ENCODE measurements at regions not wholly inside any gene's neighbourhood (a gene's known extent, or its start where the extent isn't known, plus 50 kb on each side); places are given as distances from the start of the nearest gene placed in this dataset.

DNA sequence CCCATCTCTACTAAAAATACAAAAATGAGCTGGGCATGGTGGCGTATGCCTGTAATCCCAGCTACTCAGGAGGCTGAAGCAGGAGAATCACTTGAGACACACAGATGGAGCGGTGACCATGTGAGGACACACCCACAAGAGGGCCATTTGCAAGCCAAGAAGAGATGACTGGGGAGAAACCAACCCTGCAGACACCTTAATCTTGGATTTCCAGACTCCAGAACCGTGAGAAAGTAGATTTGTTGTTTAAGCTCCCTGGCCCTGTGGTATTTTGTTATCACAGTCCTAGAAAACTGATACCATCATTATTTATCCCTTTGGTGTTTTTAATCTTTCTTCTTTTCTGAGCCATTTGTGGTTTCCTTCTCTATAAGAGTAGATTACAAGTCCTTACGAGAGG lies 88.6 kb upstream of the ID2 start:
- no peak overlapping the region for H3K4me3 ChIP-seq (ENCODE audit: low read length)
- H2AFZ ChIP-seq (ENCODE audit: low read depth, low read length) = no peak overlapping the region
- H3F3A ChIP-seq (ENCODE audit: insufficient read depth, low read length, poor library complexity, severe bottlenecking) = no peaks in the 10 kb centered on the region
- H3K9ac ChIP-seq (ENCODE audit: low read length) = no peak overlapping the region
- H3K9me3 ChIP-seq (ENCODE audit: low read length) = no peaks in the 10 kb centered on the region
- H4K20me1 ChIP-seq (ENCODE audit: insufficient read depth) = no peaks in the 10 kb centered on the region
- H3K27ac ChIP-seq (ENCODE audit: low read length) = no peak overlapping the region
- no peaks in the 10 kb centered on the region for H3K9me2 ChIP-seq (ENCODE audit: insufficient read depth, low read length)
- H3K4me2 ChIP-seq (ENCODE audit: low read length) = no peak overlapping the region
- no peaks in the 10 kb centered on the region for H3K79me2 ChIP-seq (replicated peaks; ENCODE audit: insufficient read depth, low read length)
- no peaks in the 10 kb centered on the region for H3K27me3 ChIP-seq (ENCODE audit: insufficient read depth, low read depth, low read length)
- H3K36me3 ChIP-seq (ENCODE audit: insufficient read depth, low read length) = no peaks in the 10 kb centered on the region
- TF ChIP-seq EP300 (conservative IDR thresholded peaks at IDR 0.05; ENCODE audit: poor library complexity, severe bottlenecking) (no peak), POLR2AphosphoS5 (IDR thresholded peaks at IDR 0.05) (no peak), SMC3 (conservative IDR thresholded peaks at IDR 0.05; ENCODE audit: poor library complexity) (no peak), TAF1 (IDR thresholded peaks at IDR 0.05; ENCODE audit: low read depth) (no peak), EZH2 (IDR thresholded peaks at IDR 0.05; ENCODE audit: borderline replicate concordance, insufficient read depth, low read length, poor library complexity, severe bottlenecking) (no peak), MXI1 (conservative IDR thresholded peaks at IDR 0.05; ENCODE audit: poor library complexity, severe bottlenecking) (no peak), RAD21 (conservative IDR thresholded peaks at IDR 0.05) (no peak)
- TF ChIP-seq, protein P1, sequence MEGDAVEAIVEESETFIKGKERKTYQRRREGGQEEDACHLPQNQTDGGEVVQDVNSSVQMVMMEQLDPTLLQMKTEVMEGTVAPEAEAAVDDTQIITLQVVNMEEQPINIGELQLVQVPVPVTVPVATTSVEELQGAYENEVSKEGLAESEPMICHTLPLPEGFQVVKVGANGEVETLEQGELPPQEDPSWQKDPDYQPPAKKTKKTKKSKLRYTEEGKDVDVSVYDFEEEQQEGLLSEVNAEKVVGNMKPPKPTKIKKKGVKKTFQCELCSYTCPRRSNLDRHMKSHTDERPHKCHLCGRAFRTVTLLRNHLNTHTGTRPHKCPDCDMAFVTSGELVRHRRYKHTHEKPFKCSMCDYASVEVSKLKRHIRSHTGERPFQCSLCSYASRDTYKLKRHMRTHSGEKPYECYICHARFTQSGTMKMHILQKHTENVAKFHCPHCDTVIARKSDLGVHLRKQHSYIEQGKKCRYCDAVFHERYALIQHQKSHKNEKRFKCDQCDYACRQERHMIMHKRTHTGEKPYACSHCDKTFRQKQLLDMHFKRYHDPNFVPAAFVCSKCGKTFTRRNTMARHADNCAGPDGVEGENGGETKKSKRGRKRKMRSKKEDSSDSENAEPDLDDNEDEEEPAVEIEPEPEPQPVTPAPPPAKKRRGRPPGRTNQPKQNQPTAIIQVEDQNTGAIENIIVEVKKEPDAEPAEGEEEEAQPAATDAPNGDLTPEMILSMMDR (IDR thresholded peaks at IDR 0.05; ENCODE audit: poor library complexity, severe bottlenecking) = no peak
- TF ChIP-seq, protein P2, sequence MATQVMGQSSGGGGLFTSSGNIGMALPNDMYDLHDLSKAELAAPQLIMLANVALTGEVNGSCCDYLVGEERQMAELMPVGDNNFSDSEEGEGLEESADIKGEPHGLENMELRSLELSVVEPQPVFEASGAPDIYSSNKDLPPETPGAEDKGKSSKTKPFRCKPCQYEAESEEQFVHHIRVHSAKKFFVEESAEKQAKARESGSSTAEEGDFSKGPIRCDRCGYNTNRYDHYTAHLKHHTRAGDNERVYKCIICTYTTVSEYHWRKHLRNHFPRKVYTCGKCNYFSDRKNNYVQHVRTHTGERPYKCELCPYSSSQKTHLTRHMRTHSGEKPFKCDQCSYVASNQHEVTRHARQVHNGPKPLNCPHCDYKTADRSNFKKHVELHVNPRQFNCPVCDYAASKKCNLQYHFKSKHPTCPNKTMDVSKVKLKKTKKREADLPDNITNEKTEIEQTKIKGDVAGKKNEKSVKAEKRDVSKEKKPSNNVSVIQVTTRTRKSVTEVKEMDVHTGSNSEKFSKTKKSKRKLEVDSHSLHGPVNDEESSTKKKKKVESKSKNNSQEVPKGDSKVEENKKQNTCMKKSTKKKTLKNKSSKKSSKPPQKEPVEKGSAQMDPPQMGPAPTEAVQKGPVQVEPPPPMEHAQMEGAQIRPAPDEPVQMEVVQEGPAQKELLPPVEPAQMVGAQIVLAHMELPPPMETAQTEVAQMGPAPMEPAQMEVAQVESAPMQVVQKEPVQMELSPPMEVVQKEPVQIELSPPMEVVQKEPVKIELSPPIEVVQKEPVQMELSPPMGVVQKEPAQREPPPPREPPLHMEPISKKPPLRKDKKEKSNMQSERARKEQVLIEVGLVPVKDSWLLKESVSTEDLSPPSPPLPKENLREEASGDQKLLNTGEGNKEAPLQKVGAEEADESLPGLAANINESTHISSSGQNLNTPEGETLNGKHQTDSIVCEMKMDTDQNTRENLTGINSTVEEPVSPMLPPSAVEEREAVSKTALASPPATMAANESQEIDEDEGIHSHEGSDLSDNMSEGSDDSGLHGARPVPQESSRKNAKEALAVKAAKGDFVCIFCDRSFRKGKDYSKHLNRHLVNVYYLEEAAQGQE (IDR thresholded peaks at IDR 0.05; ENCODE audit: borderline replicate concordance) = no peak

DNA sequence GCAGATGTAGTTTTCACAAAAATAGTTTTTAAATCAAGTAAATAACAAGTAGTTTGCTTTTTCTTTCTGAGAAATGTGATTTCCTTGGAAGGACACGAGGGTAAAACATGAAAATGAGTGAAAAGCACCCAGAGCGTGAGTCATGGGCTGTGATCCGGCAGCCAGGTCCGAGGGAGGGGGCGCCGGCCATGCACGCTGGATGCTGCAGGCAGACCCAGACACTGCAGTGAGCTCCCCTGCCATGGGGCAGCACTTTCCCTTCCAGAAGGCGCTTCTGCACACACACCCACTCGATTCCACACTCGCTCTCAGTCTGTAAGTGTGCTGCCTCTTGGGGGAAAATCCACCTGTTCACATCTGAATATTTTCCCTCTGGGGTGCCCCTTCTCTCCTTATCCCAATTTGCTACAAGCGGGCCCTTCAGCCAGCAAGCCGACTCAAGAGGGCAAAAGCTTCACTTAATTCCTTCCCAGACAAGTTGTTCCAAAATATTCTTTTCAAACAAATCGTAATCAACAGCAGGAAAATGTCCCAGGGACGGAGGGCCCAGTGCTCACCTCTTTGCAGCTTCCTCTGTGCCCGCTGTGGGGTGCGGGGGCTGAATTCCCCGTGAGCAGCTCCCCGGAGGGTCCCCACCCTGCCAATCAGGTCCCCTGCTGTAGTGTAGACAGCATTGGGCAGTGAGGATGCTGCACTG lies 87.0 kb upstream of the ID2 start:
- no peak for TF ChIP-seq EZH2 (IDR thresholded peaks at IDR 0.05; ENCODE audit: borderline replicate concordance, insufficient read depth, low read length, poor library complexity, severe bottlenecking)
- TF ChIP-seq, protein P2 (IDR thresholded peaks at IDR 0.05; ENCODE audit: borderline replicate concordance) = no peak
- no peak for TF ChIP-seq MXI1 (conservative IDR thresholded peaks at IDR 0.05; ENCODE audit: poor library complexity, severe bottlenecking)
- Histone ChIP-seq H2AFZ (ENCODE audit: low read depth, low read length) (no peak overlapping the region), H3K27me3 (ENCODE audit: insufficient read depth, low read depth, low read length) (no peaks in the 10 kb centered on the region), H3K79me2 (replicated peaks; ENCODE audit: insufficient read depth, low read length) (no peaks in the 10 kb centered on the region), H3K4me2 (ENCODE audit: low read length) (no peak overlapping the region), H3K9me2 (ENCODE audit: insufficient read depth, low read length) (no peaks in the 10 kb centered on the region), H3K9ac (ENCODE audit: low read length) (no peak overlapping the region), H3K9me3 (ENCODE audit: low read length) (no peaks in the 10 kb centered on the region), H3K4me3 (ENCODE audit: low read length) (no peak overlapping the region), H3K36me3 (ENCODE audit: insufficient read depth, low read length) (no peaks in the 10 kb centered on the region), H4K20me1 (ENCODE audit: insufficient read depth) (no peaks in the 10 kb centered on the region), H3K27ac (ENCODE audit: low read length) (no peak overlapping the region), H3F3A (ENCODE audit: insufficient read depth, low read length, poor library complexity, severe bottlenecking) (no peaks in the 10 kb centered on the region)

Measured in neural cell (in vitro differentiated cells).